ENCODE measurements at regions not wholly inside any gene's neighbourhood (a gene's known extent, or its start where the extent isn't known, plus 50 kb on each side); places are given as distances from the start of the nearest gene placed in this dataset.

GRCh38 chr3:177992993-177993970 is 543.0 kb upstream of the KCNMB2 start:
- TF ChIP-seq CTCF (IDR thresholded peaks at IDR 0.05) (no peak), POLR2A (IDR thresholded peaks at IDR 0.05) (no peak)

Data from thyroid gland (tissue), 4 donors.